ENCODE measurements at regions not wholly inside any gene's neighbourhood (a gene's known extent, or its start where the extent isn't known, plus 50 kb on each side); places are given as distances from the start of the nearest gene placed in this dataset.

GRCh38 chr13:59538512-59538911 lies 625.2 kb downstream of the DIAPH3 start:
- no peak for DNase-seq (ENCODE audit: low spot score)
- in situ Hi-C loops (cut with MboI; ENCODE audit: low sequenced_read_pairs, unreplicated experiment): no loop called here
- no peak for TF ChIP-seq CTCF (IDR thresholded peaks at IDR 0.05; ENCODE audit: borderline replicate concordance, control extremely low read depth, extremely low read depth, insufficient read depth, missing control alignments)

GRCh38 chr13:59542303-59542702 lies 621.4 kb downstream of the DIAPH3 start:
- in situ Hi-C loops (cut with MboI; ENCODE audit: low sequenced_read_pairs, unreplicated experiment): no loop called here
- no peak for TF ChIP-seq CTCF (IDR thresholded peaks at IDR 0.05; ENCODE audit: borderline replicate concordance, control extremely low read depth, extremely low read depth, insufficient read depth, missing control alignments)
- DNase-seq (ENCODE audit: low spot score): no peak

- no peak for TF ChIP-seq CTCF (IDR thresholded peaks at IDR 0.05; ENCODE audit: borderline replicate concordance, control extremely low read depth, extremely low read depth, insufficient read depth, missing control alignments)
- no peak for DNase-seq (ENCODE audit: low spot score)
- in situ Hi-C loops (cut with MboI; ENCODE audit: low sequenced_read_pairs, unreplicated experiment): no loop called here
These were observed 620.3 kb downstream of the DIAPH3 start for GRCh38 chr13:59543418-59543817.

GRCh38 chr13:59545007-59545406 lies 618.7 kb downstream of the DIAPH3 start:
- TF ChIP-seq CTCF (IDR thresholded peaks at IDR 0.05; ENCODE audit: borderline replicate concordance, control extremely low read depth, extremely low read depth, insufficient read depth, missing control alignments): no peak
- no peak for DNase-seq (ENCODE audit: low spot score)
- in situ Hi-C loops (cut with MboI; ENCODE audit: low sequenced_read_pairs, unreplicated experiment): no loop called here

- in situ Hi-C loops (cut with MboI; ENCODE audit: low sequenced_read_pairs, unreplicated experiment): no loop called here
- TF ChIP-seq CTCF (IDR thresholded peaks at IDR 0.05; ENCODE audit: borderline replicate concordance, control extremely low read depth, extremely low read depth, insufficient read depth, missing control alignments): no peak
- no peak for DNase-seq (ENCODE audit: low spot score)
These were observed 617.5 kb downstream of the DIAPH3 start for GRCh38 chr13:59546178-59546577.

GRCh38 chr13:59547950-59548349 lies 615.8 kb downstream of the DIAPH3 start:
- no peak for TF ChIP-seq CTCF (IDR thresholded peaks at IDR 0.05; ENCODE audit: borderline replicate concordance, control extremely low read depth, extremely low read depth, insufficient read depth, missing control alignments)
- DNase-seq (ENCODE audit: low spot score): no peak
- in situ Hi-C loops (cut with MboI; ENCODE audit: low sequenced_read_pairs, unreplicated experiment): no loop called here

- DNase-seq (ENCODE audit: low spot score): no peak
- in situ Hi-C loops (cut with MboI; ENCODE audit: low sequenced_read_pairs, unreplicated experiment): no loop called here
- no peak for TF ChIP-seq CTCF (IDR thresholded peaks at IDR 0.05; ENCODE audit: borderline replicate concordance, control extremely low read depth, extremely low read depth, insufficient read depth, missing control alignments)
These were observed 600.8 kb downstream of the DIAPH3 start for GRCh38 chr13:59562924-59563323.
